GM19468 (cell line): ENCODE measurements at regions not wholly inside any gene's neighbourhood (a gene's known extent, or its start where the extent isn't known, plus 50 kb on each side); places are given as distances from the start of the nearest gene placed in this dataset.
A peak's percentile ranks its signal among the peaks of the same experiment; 100 is the strongest.
"Not testable (repeated sequence)": the region's sequence is repeated elsewhere in the genome, so short reads cannot be mapped to it uniquely, and the experiment has no call there.

ENCODE experiments used
- ATAC-seq: cut with Tn5 transposase; IDR thresholded peaks from one replicate; pipeline ENCODE4 v1.9.1; 2021; ENCODE audit warnings: mild to moderate bottlenecking, moderate library complexity, moderate number of reproducible peaks; ENCODE audit not compliant: unreplicated experiment; ENCODE audit errors: extremely low read depth

DNA sequence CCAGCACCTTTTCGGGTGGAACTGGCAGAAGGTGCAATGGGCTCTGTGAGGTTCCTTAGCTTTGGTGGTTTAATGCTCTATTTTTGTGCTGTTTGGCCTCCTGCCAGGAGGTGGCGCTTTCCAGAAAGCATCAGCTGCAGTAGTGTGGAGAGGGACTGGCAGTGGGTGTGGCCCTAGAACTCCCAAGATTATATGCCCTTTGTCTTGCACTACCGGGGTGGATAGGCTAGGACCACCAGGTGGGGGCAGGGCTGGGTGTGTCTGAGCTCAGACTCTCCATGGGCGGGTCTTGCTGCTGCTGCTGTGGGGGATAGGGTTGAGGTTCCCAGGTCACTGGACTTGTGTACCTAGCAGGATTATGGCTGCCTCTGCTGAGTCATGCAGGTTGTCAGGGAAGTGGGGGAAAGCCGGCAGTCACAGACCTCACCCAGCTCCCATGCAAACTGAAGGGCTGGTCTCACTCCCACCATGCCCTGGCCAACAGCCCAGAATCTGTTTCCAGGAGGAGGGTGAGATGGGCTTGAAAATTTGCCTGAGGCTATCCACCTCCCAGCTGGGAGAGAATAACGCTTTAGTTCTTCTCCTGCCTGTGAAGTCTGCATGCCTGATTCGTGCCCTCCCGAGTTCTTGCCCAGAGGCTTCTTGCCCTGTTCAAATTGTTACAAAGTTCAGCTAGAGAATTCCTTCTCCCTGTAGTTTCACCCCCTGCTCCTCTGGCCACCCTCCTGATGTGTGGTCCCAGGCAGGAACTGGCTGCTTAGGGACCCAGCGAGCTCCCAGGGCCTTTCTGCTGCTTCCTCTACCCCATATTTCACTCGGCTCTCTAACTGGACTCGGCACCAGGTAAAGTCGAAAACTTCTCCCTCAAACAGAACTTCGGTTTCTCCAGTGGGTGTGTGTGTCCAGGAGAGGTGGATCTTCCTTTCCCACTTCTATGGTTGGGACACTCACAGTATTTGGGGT is 76.5 kb upstream of the BTG3 start:
- no peak for ATAC-seq

DNA sequence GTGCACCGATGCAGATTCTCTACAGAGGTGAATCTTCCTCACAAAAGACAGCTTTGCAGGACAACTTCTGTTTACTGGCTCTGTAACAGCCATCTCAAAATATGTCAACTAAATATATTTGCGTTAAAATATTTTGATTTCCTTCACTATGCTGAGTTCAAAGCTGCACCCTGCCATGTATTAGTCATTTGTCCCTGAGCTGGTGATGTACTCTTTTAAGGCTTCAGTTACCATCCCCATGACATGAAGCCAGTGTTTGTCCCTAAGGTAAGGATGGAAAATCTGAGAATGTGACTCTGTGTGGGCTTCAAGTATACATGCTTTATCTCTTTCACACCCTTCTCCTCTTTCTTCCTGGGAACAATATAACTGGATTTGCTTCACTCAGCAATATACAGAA is 70.2 kb upstream of the BTG3 start:
- ATAC-seq: no peak

DNA sequence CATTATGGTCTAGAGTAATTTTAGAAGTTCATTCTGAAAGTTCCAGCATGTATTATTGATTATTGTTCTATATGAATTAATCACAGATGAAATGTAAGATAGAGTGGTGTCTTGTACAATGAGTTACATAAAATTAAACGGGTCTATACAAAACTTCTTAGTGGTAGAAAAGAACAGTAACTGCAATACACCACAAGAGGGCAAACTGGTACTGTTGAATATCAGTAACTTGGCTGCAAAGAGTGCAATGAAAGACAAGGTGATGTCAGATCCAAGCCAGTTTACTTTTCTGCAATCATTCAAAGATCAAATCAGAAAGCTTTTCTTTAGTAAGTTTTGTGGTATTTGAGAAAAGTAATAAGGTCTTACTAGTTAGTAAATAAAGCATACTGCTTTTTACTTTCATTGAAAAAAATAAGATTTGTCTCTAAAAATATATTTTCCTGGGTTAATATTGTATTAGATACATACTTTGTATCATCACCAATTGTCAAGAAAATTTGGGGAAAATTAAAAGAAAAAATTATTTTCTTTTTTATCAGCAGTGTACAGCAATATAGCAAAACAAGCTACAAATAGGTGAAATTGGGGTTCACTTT is 66.4 kb upstream of the BTG3 start:
- peak; percentile 84 for ATAC-seq

DNA sequence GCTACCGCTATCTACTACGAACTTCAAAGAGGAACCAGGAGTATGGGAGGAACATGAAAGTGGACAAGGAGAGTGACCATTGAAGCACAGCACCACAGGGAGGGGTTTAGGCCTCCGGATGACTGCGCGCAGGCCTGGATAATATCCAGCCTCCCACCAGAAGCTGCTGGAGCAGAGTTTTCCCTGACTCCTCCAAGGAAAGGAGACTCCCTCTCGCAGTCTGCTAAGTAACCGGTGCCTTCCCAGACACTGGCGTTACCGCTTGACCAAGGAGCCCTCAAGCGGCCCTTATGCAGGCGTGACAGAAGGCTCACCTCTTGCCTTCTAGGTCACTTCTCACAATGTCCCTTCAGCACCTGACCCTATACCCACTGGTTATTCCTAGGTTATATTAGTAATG is 64.2 kb upstream of the BTG3 start:
- ATAC-seq: not testable (repeated sequence)

DNA sequence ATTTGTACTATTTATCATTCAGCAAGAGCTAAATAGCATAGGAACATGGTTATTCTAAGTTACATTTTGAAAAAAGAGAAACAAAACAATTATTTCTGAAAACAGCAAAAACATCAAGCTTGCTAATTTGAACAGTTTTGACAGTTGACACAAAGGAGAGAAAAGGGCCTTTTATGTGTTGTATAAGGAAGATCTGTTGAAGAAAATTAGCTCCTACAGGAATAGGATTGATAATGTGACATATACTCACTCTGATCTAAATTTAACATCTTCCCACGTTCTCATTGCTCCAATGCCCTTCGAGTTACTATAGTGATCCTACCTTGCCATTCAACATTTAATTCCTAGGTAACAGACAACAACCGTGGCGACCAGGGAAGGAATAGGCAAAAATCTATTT is 61.4 kb upstream of the BTG3 start:
- ATAC-seq: no peak

DNA sequence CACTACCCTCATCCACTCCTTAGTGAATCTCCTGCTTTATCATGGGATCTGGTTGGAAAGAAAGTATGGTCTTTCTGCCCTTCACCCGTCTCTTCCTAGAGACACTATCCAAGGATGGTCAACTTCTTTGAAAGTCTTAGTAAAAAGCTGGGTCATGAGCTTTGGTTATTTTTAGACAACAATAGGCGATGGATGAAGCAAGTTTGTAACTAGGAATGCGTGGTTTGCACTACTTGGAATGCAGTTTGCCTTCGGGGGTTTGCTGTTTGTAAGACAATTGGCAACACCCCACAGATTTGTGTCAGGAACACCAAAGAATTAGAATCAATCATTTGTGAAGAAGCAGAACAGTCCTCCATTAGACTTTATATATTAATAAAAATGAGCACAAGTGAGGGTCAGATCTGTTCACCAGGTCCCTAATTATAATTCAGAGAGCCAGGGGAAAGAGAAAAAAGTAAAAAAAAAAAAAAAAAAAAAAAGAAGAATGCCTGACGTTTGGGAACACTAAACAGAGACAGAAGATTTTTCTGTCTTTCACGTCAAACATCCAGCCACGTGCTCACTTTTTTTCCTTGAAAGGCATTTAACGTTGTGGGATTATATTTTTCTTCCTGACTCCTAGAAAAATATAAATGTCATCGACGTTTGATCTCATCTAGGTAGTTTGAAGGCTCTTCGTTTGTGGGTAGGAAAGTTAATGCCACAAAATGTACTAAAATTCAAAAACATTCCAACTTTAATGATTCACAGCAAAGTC is 60.7 kb upstream of the BTG3 start:
- ATAC-seq: no peak

DNA sequence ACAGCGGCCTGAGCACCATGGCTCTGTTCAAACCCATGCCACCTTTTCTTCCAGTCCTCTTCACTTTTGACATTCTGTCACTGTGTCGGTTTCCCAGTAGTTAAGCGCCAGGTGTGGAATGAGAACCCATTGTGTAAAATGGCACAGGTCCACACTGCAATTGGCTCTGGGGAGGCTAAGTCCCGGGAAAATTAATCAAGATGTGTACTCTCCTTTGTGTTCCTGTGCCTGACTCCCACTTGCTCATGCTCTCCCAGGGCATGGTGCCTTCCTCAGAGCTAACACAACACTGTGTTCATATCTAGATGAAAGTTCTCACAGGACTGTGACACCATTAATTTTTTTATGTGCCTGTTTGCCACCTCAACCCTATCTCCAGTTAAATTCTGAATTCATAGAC is 59.0 kb upstream of the BTG3 start:
- ATAC-seq: no peak

DNA sequence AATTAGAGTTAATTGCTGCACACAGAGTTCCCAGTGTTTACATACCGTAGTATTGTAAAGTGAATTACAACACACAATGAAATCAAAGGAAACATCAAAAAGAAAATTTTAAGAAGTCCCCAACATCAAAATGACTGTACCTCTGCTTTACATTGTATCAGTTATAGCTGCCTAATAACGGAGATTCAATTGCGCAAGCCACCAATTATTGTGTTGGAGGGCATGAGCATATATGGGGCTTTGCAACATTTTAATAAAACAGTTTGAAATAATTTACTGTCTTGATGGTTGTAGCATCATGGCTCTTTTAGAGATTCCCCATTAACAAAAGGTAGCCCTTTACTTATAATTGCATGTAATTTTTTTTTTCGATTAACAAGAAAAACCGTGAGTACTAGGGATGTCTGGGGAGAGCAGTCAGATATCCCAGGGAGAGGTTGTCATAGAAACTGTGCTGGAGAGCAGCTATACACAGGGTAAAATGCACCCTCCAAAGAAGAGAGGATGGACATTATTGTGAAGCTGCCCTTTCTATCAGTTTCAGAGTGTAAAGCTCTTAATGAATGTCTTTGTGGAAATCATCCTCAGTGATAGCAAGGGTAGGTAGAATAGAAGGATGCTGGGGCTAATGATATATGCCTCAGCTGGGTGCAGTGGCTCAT is 55.9 kb upstream of the BTG3 start:
- ATAC-seq: no peak

DNA sequence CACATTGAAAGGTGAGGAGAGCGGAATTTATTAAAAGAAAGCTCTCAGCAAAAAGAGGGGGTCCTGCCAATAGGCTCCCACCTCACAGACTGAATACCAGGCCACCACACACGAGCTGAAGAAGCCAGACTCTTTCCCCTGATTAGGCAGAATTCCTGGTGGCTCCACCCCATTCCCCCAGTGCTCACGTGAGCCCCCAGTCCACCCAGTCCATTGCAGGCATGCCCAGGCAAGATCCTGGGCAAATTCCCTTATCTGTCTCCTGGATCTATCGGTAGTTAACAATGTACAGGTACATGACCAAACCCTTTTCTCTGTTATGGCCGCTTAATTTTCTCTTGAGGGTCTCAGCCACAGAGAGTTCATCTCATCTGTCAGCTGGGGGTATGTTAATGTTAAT is 54.6 kb upstream of the BTG3 start:
- ATAC-seq: no peak
